GM19372 (cell line): ENCODE measurements at regions not wholly inside any gene's neighbourhood (a gene's known extent, or its start where the extent isn't known, plus 50 kb on each side); places are given as distances from the start of the nearest gene placed in this dataset.
"Not testable (repeated sequence)": the region's sequence is repeated elsewhere in the genome, so short reads cannot be mapped to it uniquely, and the experiment has no call there.

Experiments
- ATAC-seq: cut with Tn5 transposase; IDR thresholded peaks from one replicate; pipeline ENCODE4 v1.9.1; 2021; ENCODE audit warnings: mild to moderate bottlenecking, low read depth, moderate library complexity; ENCODE audit not compliant: unreplicated experiment

DNA sequence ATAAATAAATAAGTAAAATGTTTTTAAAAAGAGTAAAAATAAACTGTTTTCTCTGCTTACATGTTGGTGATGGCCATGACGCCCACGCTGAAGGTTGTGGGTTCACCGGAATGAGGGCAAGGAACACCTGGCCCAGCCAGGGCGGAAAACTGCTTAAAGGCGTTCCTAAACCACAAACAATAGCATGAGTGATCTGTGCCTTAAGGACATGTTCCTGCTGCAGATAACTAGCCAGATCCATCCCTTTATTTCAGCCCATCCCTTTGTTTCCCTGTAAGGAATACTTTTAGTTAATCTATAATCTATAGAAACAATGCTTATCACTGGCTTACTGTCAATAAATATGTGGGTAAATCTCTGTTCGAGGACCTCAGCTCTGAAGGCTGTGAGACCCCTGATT, 63.3 kb upstream of the CEP78 start:
- ATAC-seq, result not testable (repeated sequence)

DNA sequence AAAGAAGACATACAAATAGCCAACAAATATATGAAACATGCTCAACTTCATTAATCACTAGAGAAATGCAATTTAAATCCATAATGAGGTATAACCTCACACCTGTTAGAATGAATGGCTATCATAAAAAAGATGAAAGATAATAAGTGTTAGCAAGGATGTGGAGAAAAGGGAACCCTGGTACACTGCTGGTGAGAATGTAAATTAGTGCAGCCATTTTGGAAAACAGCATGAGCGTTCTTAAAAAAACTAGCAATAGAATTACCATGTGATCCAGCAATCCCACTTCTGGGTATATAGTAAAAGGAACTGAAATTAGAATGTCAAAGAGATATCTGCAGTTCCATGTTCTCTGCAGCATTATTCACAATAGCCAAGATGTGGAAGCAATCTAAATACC, 64.2 kb upstream of the CEP78 start:
- ATAC-seq, result no peak

DNA sequence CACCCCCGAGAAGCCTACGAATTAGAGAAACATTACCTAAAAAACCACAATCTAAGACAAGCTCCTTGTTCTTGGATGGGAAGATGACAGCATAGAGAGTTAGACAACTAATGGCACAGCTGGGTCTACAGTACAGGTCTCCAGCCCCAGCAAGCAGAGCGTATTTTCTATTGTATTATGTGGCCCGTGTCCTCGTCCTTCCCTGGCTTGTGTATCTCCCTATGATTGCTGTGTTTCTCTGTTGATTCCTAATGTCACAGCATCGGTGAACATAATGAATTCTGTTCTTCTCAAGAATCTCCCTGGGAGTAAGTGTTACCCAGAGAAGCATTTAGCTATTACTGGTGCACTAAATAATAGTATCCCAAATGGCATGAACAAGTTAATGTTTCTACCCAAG, 66.8 kb upstream of the CEP78 start:
- no peak for ATAC-seq

DNA sequence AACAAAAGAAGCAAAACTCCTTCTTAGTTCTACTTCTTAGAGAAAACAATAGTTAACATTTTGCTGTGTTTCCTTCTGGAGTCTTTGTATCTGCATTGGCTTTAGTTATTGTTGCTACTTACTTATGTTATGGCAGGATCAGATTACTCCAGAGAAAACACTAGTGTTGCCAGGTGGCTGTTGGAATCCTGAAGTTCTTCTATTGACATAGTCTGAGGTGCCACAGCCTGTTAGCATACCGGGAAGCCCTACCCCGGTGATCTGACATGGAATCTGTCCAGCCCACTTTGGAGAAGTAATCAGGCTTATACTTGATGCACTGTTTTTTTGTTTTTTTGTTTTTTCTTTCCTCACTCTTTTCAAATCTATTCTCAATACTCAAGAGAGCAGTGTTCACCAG, 68.5 kb upstream of the CEP78 start:
- ATAC-seq, result no peak

DNA sequence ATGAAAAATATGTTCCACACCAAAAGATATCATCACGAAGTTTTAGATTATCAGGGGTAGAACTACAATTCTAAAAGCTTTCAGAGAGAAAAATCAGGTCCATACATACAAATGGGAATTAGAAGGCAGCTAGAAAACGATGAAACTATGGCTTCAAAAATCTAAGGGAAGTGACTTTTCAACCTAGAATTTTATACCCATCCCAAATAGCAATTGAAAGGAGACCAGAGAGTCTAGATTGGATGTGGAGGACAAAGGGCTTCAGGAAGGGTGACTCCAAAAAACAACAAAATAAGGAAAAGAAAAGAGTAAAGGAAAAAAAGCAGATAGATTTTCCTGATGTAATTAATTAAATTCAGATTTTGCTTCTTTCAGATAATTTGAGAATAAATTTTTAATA, 72.0 kb upstream of the CEP78 start:
- no peak for ATAC-seq

DNA sequence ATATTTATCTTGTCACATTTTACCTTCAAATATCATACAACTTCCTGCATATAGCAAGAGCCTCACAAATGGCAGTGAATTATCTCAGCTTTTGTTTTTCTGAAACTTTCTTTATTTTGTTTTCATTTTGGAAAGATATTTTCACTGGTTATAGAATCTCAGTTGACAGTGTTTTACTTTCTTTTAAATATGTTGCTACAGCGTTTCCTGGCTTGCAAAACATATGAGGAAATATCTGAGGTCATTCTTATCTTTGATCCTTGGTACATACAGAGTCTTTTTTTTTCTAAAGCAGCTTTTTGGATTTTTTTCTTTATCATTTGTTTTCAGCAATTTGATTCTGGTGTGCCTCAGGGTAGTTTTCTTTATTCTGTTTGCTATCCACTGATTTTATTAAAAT, 77.6 kb upstream of the CEP78 start:
- no peak for ATAC-seq

DNA sequence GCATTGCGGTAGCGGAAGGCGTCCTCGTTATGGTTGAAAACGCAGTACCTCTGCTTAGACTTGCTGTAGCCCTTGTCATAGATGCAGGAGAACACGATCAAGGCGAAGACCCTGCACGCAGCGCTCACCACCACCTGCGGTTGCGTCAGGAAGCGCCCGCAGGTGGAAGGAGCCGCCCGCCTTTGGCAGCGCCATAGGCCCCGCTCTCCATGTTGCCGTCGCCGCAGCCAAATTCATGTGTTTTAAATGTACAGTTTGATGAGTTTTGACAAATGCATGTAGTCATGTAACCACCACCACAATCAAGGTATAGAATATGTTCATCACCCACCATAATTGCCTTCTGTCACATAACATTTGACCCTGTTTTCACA, 84.9 kb upstream of the CEP78 start:
- no peak for ATAC-seq

DNA sequence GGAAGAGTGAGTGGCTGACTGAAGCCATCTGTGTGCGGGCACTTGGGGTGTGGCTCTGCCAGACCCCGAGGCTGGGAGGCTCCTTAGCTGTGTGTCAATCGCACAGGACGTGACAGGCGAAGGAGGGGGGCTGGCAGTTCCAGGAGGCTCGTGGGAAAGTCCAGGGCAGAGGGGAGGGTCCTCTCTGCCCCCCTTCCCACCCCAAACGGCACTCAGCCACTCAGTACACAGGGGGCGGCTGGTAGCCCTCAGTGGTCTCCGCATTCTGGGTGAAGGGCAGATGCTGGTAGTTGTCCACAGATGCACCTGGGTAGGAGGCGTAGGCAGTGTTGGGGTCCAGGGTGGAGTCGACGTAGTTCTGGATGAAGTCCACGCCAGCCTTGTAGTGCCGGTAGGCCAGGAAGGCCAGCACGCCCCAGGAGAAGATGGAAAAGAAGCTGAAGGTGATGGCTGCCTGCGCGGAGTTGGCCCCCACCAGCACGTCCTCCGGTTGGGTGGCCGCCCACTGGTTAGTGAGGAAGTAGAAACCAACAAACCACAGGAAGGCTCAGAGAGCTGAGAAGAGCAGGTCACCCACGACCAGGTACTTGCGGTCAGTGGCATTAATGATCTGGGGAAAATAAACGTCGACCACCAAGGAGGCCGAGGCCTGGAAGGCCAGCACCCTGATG, 85.4 kb upstream of the CEP78 start:
- ATAC-seq, result no peak

DNA sequence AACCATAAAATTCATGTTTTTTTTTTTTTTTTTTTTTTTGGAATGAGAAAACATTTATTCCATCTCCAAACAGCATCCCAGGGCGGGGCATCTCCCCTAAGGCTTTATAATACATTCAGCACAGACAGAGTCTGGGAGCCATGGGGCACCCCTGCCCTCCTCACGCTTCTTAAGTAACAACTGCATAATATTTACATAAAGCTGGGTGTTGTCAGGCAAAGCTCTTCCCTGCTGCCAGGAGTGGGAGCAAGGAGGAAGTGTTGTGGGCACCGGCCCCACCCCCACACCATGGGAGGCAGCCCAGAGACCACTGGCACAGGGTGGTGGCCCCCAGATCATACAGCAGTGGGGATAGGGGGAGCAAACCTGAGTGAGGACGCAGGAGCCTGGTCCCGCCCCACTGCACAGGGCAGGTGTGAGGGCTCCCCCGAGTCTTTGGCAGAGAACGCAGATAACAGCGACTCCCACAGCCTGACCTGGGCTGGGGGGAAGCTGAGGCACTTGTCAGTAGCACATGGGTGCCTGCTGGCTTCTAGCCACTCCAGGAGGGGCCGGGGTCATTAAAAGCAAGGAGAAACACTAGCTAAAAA, 86.1 kb upstream of the CEP78 start:
- ATAC-seq, result no peak

DNA sequence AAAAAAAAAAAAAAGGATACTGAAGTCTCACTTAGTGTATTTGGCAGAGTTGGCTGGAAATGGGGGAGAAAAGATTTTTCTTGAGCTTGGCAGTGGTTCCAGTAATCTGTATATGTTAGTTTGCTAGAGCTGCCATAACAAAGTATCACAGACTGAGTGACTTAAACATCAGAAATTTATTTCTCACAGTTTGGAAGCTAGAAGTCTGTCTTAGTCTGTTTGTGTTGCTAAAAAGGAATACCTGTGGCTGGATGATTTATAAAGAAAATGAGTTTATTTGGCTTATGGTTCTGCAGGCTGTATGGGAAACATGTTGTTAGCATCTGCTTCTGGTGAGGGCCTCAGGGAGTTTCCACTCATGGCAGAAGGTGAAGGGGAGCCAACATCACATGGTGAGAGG, 89.6 kb upstream of the CEP78 start:
- ATAC-seq, result no peak

DNA sequence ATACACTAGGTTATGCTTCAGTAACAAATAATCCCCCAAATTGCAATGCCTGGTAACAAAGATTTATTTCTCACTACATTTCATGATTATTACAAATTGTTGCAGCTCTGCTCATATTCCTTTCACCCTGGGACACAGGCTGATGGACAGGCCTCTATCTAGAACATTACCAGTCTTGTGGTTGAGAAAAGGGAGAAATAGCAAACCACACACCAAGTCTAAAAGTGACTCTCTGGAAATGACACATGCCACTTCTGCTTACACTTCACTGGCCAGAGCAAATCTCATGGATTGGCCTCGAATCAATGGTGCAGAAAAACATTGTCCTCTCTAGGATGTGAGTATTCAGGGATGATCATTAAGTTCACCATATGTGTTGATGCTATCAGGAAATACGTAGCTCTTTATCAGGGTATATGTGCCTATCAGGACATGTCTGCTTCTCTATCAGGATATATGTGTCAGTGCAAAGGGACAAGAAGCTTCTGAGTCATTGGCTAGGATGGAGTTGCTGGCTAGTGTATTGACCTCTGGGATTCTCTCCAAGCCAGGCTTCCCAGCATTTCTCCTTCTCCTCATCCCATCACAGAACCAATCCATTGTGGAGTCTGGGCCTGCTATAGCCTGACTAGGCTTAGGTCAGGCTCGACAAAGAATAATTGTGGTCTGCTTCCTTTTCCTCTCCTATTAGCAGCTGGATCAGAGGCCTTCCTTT, 91.1 kb upstream of the CEP78 start:
- ATAC-seq, result no peak

DNA sequence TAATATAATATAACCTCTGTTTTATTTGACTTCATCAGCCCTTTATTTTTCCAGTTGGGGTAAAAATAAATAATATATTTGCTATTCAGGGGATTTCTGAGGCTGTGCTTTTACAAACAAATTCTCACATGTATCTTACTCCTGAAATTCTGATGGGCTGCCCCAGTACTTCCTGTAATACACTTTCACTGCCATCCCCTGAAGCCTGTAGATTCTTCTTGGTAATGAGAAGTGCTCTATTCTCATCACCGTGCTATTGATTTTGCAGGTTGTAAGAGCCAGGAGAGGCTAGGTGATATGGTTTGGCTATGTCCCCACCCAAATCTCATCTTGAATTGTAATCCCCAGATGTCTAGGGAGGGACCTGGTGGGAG, 91.9 kb upstream of the CEP78 start:
- no peak for ATAC-seq

DNA sequence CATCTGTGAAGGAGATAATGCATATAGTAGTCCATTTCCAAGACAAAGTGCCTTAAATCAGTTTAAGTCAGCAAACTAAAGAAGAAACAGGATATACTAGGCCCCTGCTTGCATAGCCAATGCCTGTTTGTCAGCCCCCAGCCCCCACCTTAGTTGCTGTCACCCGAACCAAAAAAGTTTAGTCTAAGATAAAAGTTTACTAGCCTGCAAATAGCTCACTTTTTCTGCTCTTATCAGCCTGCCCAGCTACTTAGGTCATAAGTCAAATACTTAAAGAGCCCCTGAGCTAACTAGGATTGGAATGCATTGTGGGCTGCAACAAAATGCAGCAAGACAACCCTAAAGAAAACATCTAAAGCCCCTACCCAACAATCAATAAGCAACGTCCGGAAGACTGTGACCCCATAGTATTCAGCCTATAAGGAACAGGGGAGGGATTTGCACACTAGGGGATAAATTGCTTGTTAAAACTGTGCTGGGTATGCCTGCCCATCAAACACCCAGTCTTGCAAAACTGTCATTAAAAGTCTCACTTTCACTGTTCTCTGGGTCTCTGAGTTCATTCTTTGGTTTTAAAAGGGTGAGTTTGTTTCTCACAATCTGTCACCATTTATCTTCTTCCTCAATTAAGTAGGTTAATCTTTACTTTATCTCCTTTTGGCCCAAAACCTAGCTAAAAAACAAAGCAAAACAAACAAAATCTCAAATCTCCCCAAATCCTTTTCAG, 92.4 kb upstream of the CEP78 start:
- no peak for ATAC-seq

DNA sequence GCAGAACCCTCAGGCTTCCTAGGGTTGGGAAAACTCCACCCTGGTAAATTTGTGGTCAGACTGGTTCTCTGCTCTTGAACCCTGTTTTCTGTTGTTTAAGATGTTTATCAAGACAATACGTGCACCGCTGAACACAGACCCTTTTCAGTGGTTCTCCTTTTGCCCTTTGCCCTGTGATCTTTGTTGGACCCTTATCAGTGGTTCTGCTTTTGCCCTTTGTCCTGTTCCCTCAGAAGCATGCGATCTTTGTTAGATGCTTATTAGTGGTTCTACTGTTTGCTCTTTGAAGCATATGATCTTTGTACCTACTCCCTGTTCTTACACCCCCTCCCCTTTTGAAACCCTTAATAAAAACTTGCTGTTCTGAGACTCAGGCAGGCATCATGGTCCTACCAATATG, 93.6 kb upstream of the CEP78 start:
- ATAC-seq, result not testable (repeated sequence)

DNA sequence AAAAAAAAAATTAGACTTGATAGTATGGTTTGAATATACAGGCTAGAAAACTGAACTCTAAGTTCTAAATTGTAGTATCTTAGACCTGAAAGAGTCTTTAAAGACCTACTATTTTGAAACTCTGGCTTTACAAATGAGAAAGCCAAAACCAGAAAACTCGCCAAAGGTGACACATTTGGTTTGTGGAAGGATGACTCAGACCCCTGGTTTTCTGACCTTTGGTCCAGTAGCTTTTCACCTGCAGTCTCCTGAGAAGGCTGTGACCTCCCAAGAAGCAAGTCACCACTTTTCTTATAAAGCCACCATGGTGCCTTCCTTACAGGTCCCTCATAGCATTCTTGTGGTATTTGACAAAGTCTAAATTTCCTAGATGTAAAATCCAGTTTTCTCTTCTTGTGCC, 102.1 kb upstream of the CEP78 start:
- no peak for ATAC-seq

DNA sequence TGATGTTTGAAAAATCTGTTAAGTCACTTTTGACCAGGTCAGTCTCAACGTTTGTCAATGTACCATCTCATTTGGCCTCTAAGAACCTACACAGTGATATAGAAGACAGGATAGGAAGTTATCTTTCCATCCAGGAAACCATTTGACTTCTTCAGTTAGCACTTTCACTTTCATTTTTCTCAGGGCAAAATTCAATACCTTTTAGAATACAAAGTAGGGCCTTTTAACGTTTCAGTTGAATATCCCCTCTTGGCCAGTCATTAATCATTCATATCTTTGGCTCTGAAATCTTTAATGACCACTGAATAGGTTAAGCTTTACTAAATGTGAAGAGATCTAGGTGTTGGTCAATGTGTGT, 101.1 kb upstream of the GNAQ start:
- ATAC-seq, result no peak

DNA sequence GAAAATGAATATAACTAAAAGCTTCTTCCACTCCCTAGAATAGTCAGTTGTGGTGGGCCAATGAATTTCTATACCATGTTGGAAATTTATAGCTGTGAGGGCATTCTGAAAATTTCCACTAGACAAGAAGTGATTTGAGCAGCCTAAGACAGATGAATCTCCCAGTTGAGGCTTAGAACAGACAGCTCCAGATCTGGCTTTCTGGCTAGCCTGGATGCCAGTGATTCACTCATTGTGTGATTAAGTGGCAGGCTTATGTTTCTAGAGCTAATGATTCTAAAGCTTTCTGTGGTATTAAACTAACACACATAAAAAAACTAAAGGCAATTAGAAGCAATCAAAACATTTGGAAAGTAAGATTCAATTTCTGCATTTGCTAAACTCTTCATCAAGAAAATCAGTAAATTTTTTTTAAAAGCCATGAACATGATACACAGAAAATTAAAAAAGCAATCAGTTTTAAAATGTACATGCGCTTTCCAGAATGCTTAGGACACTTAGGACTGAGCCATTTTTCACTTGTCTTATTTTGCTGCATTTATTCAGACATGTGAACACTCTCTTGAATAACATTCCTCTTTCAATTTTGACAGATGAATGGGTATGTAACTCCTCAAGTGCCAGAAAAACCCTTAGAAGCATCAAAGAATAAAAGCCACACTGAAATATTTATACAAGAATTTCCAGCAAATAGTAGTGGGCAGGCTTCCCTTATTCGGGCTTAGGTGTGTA, 100.5 kb upstream of the GNAQ start:
- no peak for ATAC-seq

DNA sequence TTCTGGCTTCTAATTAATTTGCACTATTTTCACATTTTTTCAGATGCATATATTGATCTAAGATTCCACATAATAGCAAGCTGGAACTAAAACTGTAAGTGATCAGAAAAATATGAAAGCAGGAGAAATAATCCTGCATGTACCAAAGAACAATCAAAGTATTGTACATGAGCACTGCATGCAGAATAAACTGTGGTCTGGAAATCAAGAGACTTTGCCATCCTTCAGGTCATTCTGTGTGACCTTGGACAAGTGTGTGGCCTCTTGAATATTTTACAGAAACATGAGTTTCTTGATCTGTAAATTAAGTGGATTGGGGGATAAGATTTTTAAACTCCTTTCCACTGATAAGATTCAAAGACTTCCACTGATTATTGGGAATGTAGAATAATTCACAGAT, 99.2 kb upstream of the GNAQ start:
- no peak for ATAC-seq

DNA sequence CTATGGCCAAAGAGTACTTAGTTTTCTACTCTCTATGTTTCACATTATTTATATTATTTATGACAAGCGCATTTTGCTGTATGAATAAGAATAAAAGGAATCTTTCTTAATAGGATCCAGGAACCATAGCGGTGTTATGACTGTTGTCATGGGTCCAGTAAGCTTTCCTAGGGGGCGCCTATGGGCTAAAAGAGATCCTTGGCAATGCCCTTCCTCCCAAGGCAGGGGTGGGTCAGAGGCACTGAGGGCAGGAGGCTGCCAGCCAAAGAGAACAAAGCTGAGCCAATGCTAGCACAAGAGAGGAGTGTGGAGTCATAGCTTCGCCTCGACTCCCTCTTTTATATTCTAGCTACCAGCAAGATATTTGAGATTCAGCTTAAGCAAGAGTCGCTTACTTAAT, 98.4 kb upstream of the GNAQ start:
- ATAC-seq, result no peak

DNA sequence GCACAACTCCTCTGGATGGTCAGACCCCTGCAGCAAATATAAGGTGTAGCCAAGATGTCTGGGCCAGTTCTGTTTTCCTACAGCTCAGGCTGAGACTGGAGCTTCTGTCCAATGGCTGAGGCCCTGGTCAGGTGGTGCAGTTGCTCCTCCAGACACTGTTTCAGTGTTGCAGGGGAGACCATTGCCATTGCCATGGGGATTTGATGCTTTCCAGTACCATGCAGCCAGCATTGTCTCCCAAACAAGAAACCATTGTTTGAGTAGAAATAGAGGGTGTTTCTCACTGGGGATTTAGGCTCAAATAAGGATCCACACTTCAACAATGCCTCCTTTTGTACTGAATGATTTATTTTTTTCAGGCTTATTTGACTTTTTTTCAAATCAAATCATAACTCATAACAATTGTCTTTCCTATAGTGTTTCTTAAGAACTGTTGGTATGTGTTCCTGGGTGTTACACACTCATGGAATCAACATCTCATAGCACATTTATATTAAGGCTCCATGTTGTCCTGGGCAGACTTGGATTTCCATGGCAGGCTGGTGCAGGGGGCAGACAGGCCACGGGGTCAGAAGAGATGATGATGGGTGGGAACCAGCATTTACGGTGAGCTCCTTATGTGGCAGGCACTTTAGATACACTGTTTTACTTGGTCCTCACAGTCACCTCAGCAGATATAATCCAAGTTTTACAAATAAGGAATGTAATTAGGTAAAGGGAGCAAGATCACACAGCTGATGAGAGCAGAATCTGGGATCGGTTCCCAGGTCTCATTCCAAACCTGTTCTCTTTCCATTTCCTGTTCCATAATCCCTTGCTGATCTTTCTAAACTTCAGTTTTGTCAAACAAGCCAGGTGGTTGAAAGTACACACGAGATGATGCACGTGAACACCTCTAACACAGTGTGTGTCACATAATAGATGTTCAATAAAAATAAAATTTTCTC, 95.9 kb upstream of the GNAQ start:
- no peak for ATAC-seq
